ENCODE measurements at regions not wholly inside any gene's neighbourhood (a gene's known extent, or its start where the extent isn't known, plus 50 kb on each side); places are given as distances from the start of the nearest gene placed in this dataset.

DNA sequence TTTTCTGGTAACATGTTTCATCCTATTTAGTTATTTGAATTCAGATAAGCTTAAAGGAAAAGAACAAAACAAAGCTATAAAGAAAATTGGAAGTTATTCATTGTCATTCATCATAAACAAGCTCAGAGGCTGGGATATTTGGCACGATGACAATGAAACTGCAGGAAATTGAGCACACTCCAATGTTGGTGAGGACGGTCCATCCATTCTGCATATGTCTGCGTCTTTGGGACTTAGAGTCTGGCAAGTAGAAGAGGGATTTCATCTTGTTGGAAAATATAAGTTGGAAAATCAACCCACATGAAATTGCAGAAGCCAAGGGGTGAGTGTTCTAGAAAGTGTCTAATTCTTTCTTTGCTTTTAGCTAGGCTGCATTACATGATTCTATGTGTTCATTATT is 78.4 kb downstream of the HDGFL1 start:
- H3K27me3 ChIP-seq (ENCODE audit: control insufficient read depth, insufficient read depth, low read length): no peaks in the 10 kb centered on the region
- H3K36me3 ChIP-seq (ENCODE audit: control insufficient read depth, insufficient read depth, low read length): no peaks in the 10 kb centered on the region
- no CpG with 5 or more reads among the region's 3 CpGs for WGBS (ENCODE audit: insufficient coverage, low lambda C conversion rate)
- no peak overlapping the region for H3K4me3 ChIP-seq (ENCODE audit: low read length)
- H3K9me3 ChIP-seq (ENCODE audit: control insufficient read depth, low read depth, low read length): no peaks in the 10 kb centered on the region
- no peaks in the 10 kb centered on the region for H3K4me1 ChIP-seq (ENCODE audit: control insufficient read depth, insufficient read depth, low read length)
- H3K27ac ChIP-seq (ENCODE audit: low read length): no peak overlapping the region
- DNase-seq: no peak

DNA sequence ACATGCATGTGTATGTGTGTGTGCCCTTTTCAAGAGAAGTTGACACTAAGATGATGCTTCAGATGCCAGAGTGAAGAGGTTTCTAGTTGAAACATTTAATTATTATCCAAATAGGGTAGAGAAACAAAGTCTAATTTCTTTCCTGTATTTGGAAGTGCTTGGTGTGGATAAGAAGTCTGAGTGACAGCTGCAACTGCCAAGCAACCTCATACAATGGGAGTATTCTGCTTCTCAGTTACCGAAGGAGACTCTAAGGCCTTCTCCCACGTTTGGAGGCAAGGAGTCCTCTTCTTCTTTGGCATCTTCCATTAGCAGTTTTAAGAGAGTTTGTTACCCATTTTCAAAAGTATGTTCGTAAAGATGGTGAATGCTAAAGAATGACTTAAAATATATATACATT is 82.4 kb downstream of the HDGFL1 start:
- no peaks in the 10 kb centered on the region for H3K9me3 ChIP-seq (ENCODE audit: control insufficient read depth, low read depth, low read length)
- H3K27me3 ChIP-seq (ENCODE audit: control insufficient read depth, insufficient read depth, low read length): no peaks in the 10 kb centered on the region
- DNase-seq: no peak
- H3K27ac ChIP-seq (ENCODE audit: low read length): no peak overlapping the region
- H3K4me1 ChIP-seq (ENCODE audit: control insufficient read depth, insufficient read depth, low read length): peaks cover 7% of the 10 kb centered on the region
- H3K4me3 ChIP-seq (ENCODE audit: low read length): no peak overlapping the region
- no peaks in the 10 kb centered on the region for H3K36me3 ChIP-seq (ENCODE audit: control insufficient read depth, insufficient read depth, low read length)
- 100% methylated on average over 1 of the region's 3 CpGs for WGBS (ENCODE audit: insufficient coverage, low lambda C conversion rate)

DNA sequence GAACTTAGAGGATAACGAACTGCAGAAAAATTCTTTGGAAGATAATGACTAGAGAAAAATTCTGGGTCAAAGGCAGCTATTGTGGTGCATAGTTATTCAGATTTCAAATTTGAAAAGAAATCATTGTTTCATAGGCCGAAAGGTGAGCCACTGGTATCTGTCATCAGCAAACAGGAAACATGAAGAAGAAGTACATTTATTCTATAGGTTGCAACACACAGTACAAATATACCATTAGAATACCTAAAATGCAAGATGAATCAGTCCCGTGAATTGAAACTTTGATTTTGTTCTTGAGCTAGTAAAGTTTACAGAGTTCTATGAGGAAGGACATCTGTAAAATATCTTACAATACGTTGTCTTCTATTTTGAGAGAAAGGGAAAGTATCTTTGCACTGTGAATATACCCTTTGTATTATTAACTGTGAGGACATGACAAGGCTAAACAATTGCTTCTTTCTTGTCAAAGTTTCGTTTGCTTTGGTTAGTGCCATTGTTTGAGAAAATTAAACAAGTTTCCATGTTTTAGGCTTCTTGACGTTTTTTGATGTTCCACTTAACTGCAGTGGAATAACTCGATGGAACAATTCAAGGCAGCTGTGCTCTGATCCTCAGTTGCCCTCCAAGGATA is 84.7 kb downstream of the HDGFL1 start:
- Histone ChIP-seq H3K36me3 (ENCODE audit: control insufficient read depth, insufficient read depth, low read length) (no peaks in the 10 kb centered on the region), H3K27ac (ENCODE audit: low read length) (no peak overlapping the region), H3K9me3 (ENCODE audit: control insufficient read depth, low read depth, low read length) (no peaks in the 10 kb centered on the region), H3K4me1 (ENCODE audit: control insufficient read depth, insufficient read depth, low read length) (peaks cover 26% of the 10 kb centered on the region), H3K4me3 (ENCODE audit: low read length) (no peak overlapping the region), H3K27me3 (ENCODE audit: control insufficient read depth, insufficient read depth, low read length) (no peaks in the 10 kb centered on the region)
- 84% methylated on average over 5 of the region's 7 CpGs for WGBS (ENCODE audit: insufficient coverage, low lambda C conversion rate)
- DNase-seq: no peak

DNA sequence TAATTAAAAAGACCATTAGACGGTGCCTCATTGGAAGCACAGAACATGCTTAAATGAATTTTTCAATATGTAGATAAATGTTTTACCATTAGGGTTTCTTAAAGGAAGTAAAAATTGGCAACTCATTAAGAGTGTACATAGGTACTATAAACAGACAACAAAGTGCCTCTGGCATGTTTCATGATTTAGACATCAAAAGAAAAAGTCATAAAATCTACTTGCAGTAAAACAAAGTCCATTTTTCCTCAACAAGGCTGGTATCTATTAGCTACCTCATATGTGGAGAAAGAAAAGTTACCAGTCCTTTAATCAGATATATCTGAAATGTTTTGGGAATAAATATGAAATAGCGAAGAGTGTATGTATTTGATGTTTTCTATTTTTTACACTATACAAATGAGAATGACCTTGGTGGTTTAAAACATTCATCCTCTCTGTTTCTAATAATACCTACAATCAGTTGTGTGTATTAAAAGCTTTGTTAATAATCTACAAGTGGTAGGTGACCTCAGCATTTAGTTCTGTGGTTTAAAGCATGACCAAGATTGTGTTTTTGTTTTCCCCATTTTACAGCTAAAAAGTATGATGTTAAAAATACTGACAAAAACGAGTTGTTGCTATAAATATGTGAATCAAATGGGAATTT is 87.5 kb downstream of the HDGFL1 start:
- WGBS (ENCODE audit: insufficient coverage, low lambda C conversion rate): 24% methylated on average over 2 of the region's 3 CpGs
- Histone ChIP-seq H3K4me1 (ENCODE audit: control insufficient read depth, insufficient read depth, low read length) (peaks cover 33% of the 10 kb centered on the region), H3K27ac (ENCODE audit: low read length) (peak overlapping the region; percentile 76), H3K4me3 (ENCODE audit: low read length) (no peak overlapping the region), H3K27me3 (ENCODE audit: control insufficient read depth, insufficient read depth, low read length) (no peaks in the 10 kb centered on the region), H3K9me3 (ENCODE audit: control insufficient read depth, low read depth, low read length) (no peaks in the 10 kb centered on the region), H3K36me3 (ENCODE audit: control insufficient read depth, insufficient read depth, low read length) (no peaks in the 10 kb centered on the region)
- peak; percentile 60 to 89 for DNase-seq

DNA sequence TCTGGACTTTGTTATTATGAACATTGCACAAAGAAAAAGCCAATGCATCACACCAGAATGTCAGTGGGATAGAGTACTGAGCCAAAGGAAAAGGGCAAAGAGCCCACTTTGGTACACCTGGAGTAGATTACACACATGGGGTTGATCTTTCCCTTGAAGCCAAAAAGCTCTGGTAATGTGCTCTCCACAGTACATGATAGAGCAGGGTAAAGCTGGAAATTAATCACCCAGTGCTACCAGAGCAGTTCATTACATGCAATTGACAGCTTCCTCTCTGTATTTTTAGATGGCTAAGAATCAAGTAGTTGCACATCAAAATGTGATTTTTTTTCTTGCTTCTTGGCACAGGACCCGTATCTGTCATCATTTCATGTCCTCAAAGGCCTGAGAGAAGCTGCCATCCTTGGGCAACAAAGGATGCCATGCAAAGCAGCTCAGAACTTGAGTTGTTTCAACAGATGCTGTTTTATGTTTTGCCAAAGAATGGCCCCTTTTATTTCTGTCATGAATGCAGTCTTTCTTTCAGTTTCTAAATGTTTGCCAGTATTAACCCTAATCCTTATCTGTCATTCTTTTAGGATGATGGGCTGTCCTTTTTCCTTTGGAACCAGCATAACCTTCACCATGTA is 88.1 kb downstream of the HDGFL1 start:
- peak overlapping the region; percentile 76 for H3K27ac ChIP-seq (ENCODE audit: low read length)
- no CpG with 5 or more reads among the region's 1 CpG for WGBS (ENCODE audit: insufficient coverage, low lambda C conversion rate)
- peak in 1 of 2 donors; percentile 36 for DNase-seq
- H3K27me3 ChIP-seq (ENCODE audit: control insufficient read depth, insufficient read depth, low read length): no peaks in the 10 kb centered on the region
- H3K4me3 ChIP-seq (ENCODE audit: low read length): no peak overlapping the region
- H3K9me3 ChIP-seq (ENCODE audit: control insufficient read depth, low read depth, low read length): no peaks in the 10 kb centered on the region
- H3K36me3 ChIP-seq (ENCODE audit: control insufficient read depth, insufficient read depth, low read length): no peaks in the 10 kb centered on the region
- peaks cover 33% of the 10 kb centered on the region for H3K4me1 ChIP-seq (ENCODE audit: control insufficient read depth, insufficient read depth, low read length)

DNA sequence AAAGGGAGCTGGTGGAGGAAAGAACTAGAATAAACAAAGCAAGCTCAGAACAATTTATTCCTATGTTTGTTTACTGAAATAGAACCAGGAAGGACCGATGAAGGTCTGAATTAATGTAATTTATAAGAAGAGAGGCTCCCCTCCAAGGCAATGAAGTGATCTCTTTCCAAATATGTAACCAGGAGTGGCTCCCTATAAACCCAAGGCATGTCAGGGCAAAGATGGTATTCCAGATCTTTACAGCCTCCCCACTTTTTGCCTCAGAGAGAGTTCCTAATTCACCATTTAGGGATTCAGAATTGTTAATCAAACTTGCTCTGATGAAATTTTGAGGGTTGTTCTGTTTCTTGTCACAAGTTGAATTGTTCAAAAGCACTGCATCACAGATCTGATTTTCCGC is 88.8 kb downstream of the HDGFL1 start:
- H3K27me3 ChIP-seq (ENCODE audit: control insufficient read depth, insufficient read depth, low read length): no peaks in the 10 kb centered on the region
- H3K4me3 ChIP-seq (ENCODE audit: low read length): no peak overlapping the region
- peaks cover 33% of the 10 kb centered on the region for H3K4me1 ChIP-seq (ENCODE audit: control insufficient read depth, insufficient read depth, low read length)
- no peak for DNase-seq
- H3K27ac ChIP-seq (ENCODE audit: low read length): peak overlapping the region; percentile 76
- H3K36me3 ChIP-seq (ENCODE audit: control insufficient read depth, insufficient read depth, low read length): no peaks in the 10 kb centered on the region
- no peaks in the 10 kb centered on the region for H3K9me3 ChIP-seq (ENCODE audit: control insufficient read depth, low read depth, low read length)
- 100% methylated on average over 1 of the region's 2 CpGs for WGBS (ENCODE audit: insufficient coverage, low lambda C conversion rate)

DNA sequence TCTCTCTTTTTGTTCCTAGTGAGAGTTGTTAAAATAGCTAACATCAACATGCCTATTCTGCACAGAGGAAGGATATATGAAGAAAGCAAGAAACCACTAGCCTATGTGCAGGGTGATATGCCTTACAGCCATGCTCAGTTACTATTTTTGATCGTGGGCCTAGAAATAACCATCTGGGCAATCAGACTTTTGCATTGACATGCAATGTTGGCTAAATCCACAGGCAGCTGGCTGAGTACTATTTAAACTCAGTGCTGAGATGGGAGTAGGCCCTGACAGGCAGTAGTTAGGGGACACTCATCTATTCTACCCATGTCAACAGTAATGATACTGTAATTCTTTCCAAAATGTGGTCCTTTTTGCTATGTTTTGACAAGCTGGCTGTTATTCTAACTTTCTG is 89.6 kb downstream of the HDGFL1 start:
- DNase-seq: no peak

DNA sequence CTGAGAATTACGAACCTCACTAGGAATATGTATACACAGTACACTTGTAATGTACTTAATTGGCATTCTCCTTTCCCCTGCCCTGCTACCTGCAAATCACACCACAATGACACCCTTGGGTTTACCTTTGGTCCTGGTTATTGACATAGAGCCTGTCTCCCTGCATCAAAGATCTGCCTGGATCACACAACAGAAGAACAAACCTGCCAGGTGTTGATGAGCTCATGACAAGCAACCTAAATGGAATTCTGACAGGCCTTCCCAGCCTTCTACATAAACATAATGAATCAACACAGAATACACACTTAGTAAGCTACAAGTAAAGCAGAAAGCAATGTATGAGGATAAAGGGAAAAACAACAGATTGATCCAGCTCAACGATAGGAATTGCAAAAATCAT is 95.6 kb downstream of the HDGFL1 start:
- Histone ChIP-seq H3K27me3 (ENCODE audit: control insufficient read depth, insufficient read depth, low read length) (no peaks in the 10 kb centered on the region), H3K27ac (ENCODE audit: low read length) (no peak overlapping the region), H3K4me1 (ENCODE audit: control insufficient read depth, insufficient read depth, low read length) (peaks cover 6% of the 10 kb centered on the region), H3K36me3 (ENCODE audit: control insufficient read depth, insufficient read depth, low read length) (no peaks in the 10 kb centered on the region), H3K4me3 (ENCODE audit: low read length) (no peak overlapping the region), H3K9me3 (ENCODE audit: control insufficient read depth, low read depth, low read length) (no peaks in the 10 kb centered on the region)
- 80% methylated on average over 1 of the region's 2 CpGs for WGBS (ENCODE audit: insufficient coverage, low lambda C conversion rate)
- peak in 1 of 2 donors; percentile 20 for DNase-seq

More for the DNA sequence above, 89.6 kb downstream of the HDGFL1 start:
- Histone ChIP-seq H3K27ac (ENCODE audit: low read length) (no peak overlapping the region), H3K27me3 (ENCODE audit: control insufficient read depth, insufficient read depth, low read length) (no peaks in the 10 kb centered on the region), H3K4me1 (ENCODE audit: control insufficient read depth, insufficient read depth, low read length) (peaks cover 33% of the 10 kb centered on the region), H3K9me3 (ENCODE audit: control insufficient read depth, low read depth, low read length) (no peaks in the 10 kb centered on the region), H3K4me3 (ENCODE audit: low read length) (no peak overlapping the region), H3K36me3 (ENCODE audit: control insufficient read depth, insufficient read depth, low read length) (no peaks in the 10 kb centered on the region)
- WGBS (ENCODE audit: insufficient coverage, low lambda C conversion rate): no CpG with 5 or more reads among the region's 1 CpG

DNA sequence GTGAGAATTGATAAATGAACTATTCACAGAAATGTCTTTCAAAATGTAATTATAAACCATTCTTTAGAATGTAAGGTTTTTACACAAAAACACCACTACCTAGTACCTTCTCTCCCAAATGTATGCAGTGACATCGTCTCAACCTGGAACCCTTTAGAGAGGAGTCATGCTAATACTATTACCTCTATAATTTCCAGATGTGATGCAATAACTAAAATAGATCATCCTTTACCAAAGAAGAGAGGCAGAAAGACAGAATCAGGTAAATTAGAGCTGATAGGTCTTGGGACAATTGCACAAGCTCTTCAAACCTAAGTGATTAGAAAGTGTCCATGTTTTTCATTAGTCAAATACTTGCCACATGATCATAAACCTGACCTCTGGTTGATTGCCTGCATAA is 96.7 kb downstream of the HDGFL1 start:
- Histone ChIP-seq H3K27me3 (ENCODE audit: control insufficient read depth, insufficient read depth, low read length) (no peaks in the 10 kb centered on the region), H3K4me3 (ENCODE audit: low read length) (no peak overlapping the region), H3K9me3 (ENCODE audit: control insufficient read depth, low read depth, low read length) (no peaks in the 10 kb centered on the region), H3K27ac (ENCODE audit: low read length) (no peak overlapping the region), H3K36me3 (ENCODE audit: control insufficient read depth, insufficient read depth, low read length) (no peaks in the 10 kb centered on the region), H3K4me1 (ENCODE audit: control insufficient read depth, insufficient read depth, low read length) (peaks cover 6% of the 10 kb centered on the region)
- no peak for DNase-seq
- WGBS (ENCODE audit: insufficient coverage, low lambda C conversion rate): no CpG with 5 or more reads among the region's 1 CpG

DNA sequence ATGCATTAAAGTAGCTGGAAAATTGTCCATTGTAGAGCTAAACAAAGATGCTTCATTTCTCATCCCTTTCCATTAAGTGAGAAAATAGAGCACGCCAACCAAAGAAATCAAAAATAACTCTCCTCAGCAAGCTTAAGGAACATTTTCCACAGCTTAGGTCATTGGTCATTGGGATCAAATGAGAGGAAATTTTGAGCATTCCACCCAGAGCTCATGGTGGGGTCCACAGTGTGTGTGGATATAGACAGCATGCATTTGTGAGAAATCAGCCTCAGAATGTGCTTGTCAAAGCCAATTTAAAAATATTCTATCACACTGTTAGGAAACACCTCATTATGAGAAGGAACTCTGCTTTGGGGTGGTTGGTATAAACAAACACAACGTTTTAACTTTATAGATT is 97.2 kb downstream of the HDGFL1 start:
- Histone ChIP-seq H3K36me3 (ENCODE audit: control insufficient read depth, insufficient read depth, low read length) (no peaks in the 10 kb centered on the region), H3K27me3 (ENCODE audit: control insufficient read depth, insufficient read depth, low read length) (no peaks in the 10 kb centered on the region), H3K9me3 (ENCODE audit: control insufficient read depth, low read depth, low read length) (no peaks in the 10 kb centered on the region), H3K4me1 (ENCODE audit: control insufficient read depth, insufficient read depth, low read length) (peaks cover 6% of the 10 kb centered on the region), H3K4me3 (ENCODE audit: low read length) (no peak overlapping the region), H3K27ac (ENCODE audit: low read length) (no peak overlapping the region)
- DNase-seq: no peak
- 90% methylated on average over 2 of the region's 2 CpGs for WGBS (ENCODE audit: insufficient coverage, low lambda C conversion rate)

All from large intestine (tissue), 3 donors.